Naive thymus-derived CD4-positive, alpha-beta T cell (primary cell): ENCODE measurements at regions not wholly inside any gene's neighbourhood (a gene's known extent, or its start where the extent isn't known, plus 50 kb on each side); places are given as distances from the start of the nearest gene placed in this dataset.

Source experiments
- ATAC-seq: fragments of 150-1000 bp; cut with Tn5 transposase; 2 replicates; pipeline ENCODE4 v1.10.0; 2021; ENCODE audit warnings: mild to moderate bottlenecking, moderate library complexity
- CTCF ChIA-PET: fragments of 350-600 bp; sonication (Branson Sonifier 250); formaldehyde crosslinking; loops from one replicate; lab custom pipeline; 2021; ENCODE audit warnings: antibody characterized with exemption; lab: Charles Lee
- POLR2A ChIA-PET: fragments of 350-600 bp; sonication (Branson Sonifier 250); formaldehyde crosslinking; loops from one replicate; lab custom pipeline; 2021; ENCODE audit warnings: antibody characterized with exemption, inconsistent platforms; lab: Charles Lee
- DNase-seq, 9 donors: peaks; one replicate each; pipeline versions ENCODE4 v3.0.0 to v3.0.0-alpha.2; 2020 to 2022; ENCODE audit warnings: mixed read lengths in 1 of 9
- H3K27ac ChIP-seq: one replicate; pipeline ENCODE4 v1.7.0; 2013; ENCODE audit warnings: mild to moderate bottlenecking, low read depth, low read length, moderate library complexity
- H3K27me3 ChIP-seq, 2 donors: one replicate each; pipeline ENCODE4 v1.7.0; 2013; ENCODE audit warnings: low read length in 2 of 2, mild to moderate bottlenecking in 2 of 2, moderate library complexity in 2 of 2; ENCODE audit not compliant: control insufficient read depth in 2 of 2, insufficient read depth in 2 of 2
- H3K36me3 ChIP-seq, 3 experiments: 1 replicate in 2 of 3; 2 replicates in 1 of 3; pipeline ENCODE4 v1.7.0; 2013; ENCODE audit warnings: low read length in 3 of 3, mild to moderate bottlenecking in 3 of 3, moderate library complexity in 1 of 3; ENCODE audit not compliant: insufficient read depth in 3 of 3, control insufficient read depth in 2 of 3
- H3K4me1 ChIP-seq, 2 donors: one replicate each; pipeline ENCODE4 v1.7.0; 2013; ENCODE audit warnings: low read length in 2 of 2, mild to moderate bottlenecking in 2 of 2, moderate library complexity in 1 of 2; ENCODE audit not compliant: control insufficient read depth in 2 of 2, insufficient read depth in 2 of 2
- H3K4me3 ChIP-seq: 2 replicates; pipeline ENCODE4 v1.7.0; 2013; ENCODE audit warnings: mild to moderate bottlenecking, low read length
- H3K9me3 ChIP-seq, 3 experiments: 1 replicate in 2 of 3; 2 replicates in 1 of 3; pipeline ENCODE4 v1.7.0; 2013; ENCODE audit warnings: low read length in 3 of 3; ENCODE audit not compliant: control insufficient read depth in 2 of 3
- H3K27ac Mint-ChIP-seq, 9 donors: one replicate each; pipeline ENCODE4 v1.8.0; 2020 to 2022; ENCODE audit warnings: mixed read lengths in 9 of 9, mild to moderate bottlenecking in 8 of 9, moderate library complexity in 5 of 9, inconsistent platforms in 2 of 9
- H3K27me3 Mint-ChIP-seq, 5 donors: one replicate each; pipeline ENCODE4 v1.8.0; 2021 to 2022; ENCODE audit warnings: mixed read lengths in 5 of 5, mild to moderate bottlenecking in 1 of 5
- H3K36me3 Mint-ChIP-seq, 5 donors: one replicate each; pipeline ENCODE4 v1.8.0; 2020 to 2022; ENCODE audit warnings: mixed read lengths in 5 of 5, mild to moderate bottlenecking in 3 of 5, inconsistent platforms in 1 of 5
- H3K4me1 Mint-ChIP-seq, 7 donors: one replicate each; pipeline ENCODE4 v1.8.0; 2020 to 2022; ENCODE audit warnings: mixed read lengths in 7 of 7, mild to moderate bottlenecking in 3 of 7, inconsistent platforms in 1 of 7
- H3K4me3 Mint-ChIP-seq, 10 donors: one replicate each; pipeline ENCODE4 v1.8.0; 2020 to 2022; ENCODE audit warnings: mild to moderate bottlenecking in 10 of 10, mixed read lengths in 10 of 10, moderate library complexity in 6 of 10, inconsistent platforms in 2 of 10
- H3K9me3 Mint-ChIP-seq, 11 donors: one replicate each; pipeline ENCODE4 v1.8.0; 2020 to 2022; ENCODE audit warnings: mixed read lengths in 11 of 11, mild to moderate bottlenecking in 4 of 11, inconsistent platforms in 1 of 11, moderate library complexity in 1 of 11
- intact Hi-C, 2 donors: fragments of 100-400 bp; cut with micrococcal nuclease; formaldehyde crosslinking; loops; one replicate each; pipeline ENCODE4 v1.15.1; 2023

DNA sequence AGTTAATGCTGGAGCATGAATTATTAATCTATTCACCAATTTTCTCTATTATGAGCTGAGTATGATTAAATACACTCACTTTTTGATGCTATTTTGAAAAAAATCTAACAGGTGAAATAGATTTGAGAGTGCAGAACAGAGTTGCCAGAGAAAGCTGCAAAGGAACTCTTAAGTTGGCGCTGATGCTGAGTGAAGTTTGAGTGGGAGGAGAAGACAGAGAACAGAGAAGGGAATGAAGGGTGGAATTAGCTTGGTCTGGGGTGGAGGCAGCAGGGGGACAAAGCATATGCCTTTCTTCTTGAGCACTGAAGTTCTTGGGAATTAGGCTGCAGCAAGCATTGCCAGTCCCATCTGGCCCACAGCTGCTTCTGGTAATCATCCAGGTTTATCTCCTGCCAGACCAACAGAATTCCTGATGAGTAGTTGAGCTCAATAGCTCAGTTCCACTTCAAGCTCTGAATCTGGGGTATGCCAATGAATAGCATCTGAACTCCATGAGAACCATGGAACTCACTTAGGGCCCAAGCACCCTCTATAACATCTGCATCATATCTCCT, 290.1 kb downstream of the HINT1 start:
- H3K4me3 Mint-ChIP-seq, result no peak overlapping the region
- ChIA-PET POLR2A (interaction anchor here (0.6 kb wide), 1 partner anchor 17 kb away, joined by 3 read pairs; no protein-coding TSS in a partner anchor), CTCF (no interaction called here)
- ATAC-seq (no peak), DNase-seq (no peak)
- no peaks in the 10 kb centered on the region for H3K4me1 Mint-ChIP-seq
- Histone ChIP-seq H3K27me3 (no peaks in the 10 kb centered on the region), H3K9me3 (no peaks in the 10 kb centered on the region), H3K4me1 (no peaks in the 10 kb centered on the region), H3K36me3 (no peaks in the 10 kb centered on the region), H3K27ac (no peak overlapping the region), H3K4me3 (no peak overlapping the region)
- peaks cover 0 to 7% (median 5%) of the 10 kb centered on the region in 5 donors for H3K36me3 Mint-ChIP-seq
- peaks cover 0 to 6% (median 0%) of the 10 kb centered on the region in 11 donors for H3K9me3 Mint-ChIP-seq
- no peak overlapping the region for H3K27ac Mint-ChIP-seq
- intact Hi-C loops, result no loop called here
- H3K27me3 Mint-ChIP-seq, result peaks cover 0 to 6% (median 0%) of the 10 kb centered on the region in 5 donors

DNA sequence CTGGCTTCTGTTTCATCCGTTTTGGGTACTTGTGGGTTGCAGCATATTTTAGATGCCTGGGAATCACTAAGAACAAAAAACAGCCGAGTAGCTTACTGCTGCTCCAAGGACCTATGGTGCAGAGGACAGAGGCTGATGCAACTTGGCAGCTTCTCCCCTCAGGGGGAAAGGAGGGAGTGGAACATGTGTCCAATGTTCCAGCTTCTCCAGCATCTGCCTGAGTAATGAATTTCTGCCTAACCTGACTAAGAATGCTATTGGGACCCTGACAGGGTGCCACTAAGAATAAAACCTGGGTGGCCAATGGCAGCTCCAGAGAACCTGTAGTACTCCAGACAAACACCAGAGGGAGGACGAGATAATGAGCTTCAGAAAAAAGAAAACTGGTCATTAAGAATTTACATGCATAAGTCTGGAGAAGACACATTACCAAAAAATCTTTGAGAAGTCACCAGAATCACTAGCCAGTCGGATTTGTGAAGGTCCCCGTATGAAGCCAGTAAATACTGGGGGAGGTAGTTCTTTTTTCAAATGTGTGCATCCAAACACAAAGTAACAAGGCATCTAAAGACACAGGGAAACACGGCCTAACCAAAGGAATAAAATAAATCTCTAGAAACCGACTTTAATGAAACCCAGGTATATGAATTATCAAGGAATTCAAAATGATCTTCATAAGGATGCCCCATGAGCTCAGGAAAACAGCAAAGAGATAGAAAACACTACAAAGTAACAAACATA, 293.5 kb downstream of the HINT1 start:
- H3K4me1 ChIP-seq, result no peaks in the 10 kb centered on the region
- peak; percentile 75 for ATAC-seq
- H3K27me3 ChIP-seq, result no peaks in the 10 kb centered on the region
- POLR2A ChIA-PET, result interaction anchor here (1.4 kb wide), 1 partner anchor 198 kb away, joined by 3 read pairs; no protein-coding TSS in a partner anchor
- no peak overlapping the region for H3K27ac ChIP-seq
- Mint-ChIP-seq H3K4me1 (no peaks in the 10 kb centered on the region), H3K27ac (no peak overlapping the region), H3K36me3 (no peaks in the 10 kb centered on the region), H3K9me3 (no peaks in the 10 kb centered on the region), H3K27me3 (no peaks in the 10 kb centered on the region), H3K4me3 (no peak overlapping the region)
- no peak overlapping the region for H3K4me3 ChIP-seq
- CTCF ChIA-PET, result interaction anchor here (0.6 to 2.9 kb wide), 14 partner anchors 9 to 656 kb away, joined by 3 to 30 read pairs (median 4); no protein-coding TSS in a partner anchor
- no peaks in the 10 kb centered on the region for H3K36me3 ChIP-seq
- H3K9me3 ChIP-seq, result no peaks in the 10 kb centered on the region
- peak in 8 of 9 donors; percentile 6 to 61 (median 42) for DNase-seq
- intact Hi-C loops, result loop anchor here (1.0 kb wide), 4 partner anchors 198 to 546 kb away; no protein-coding TSS in a partner anchor

- Mint-ChIP-seq H3K4me1 (no peaks in the 10 kb centered on the region), H3K27me3 (no peaks in the 10 kb centered on the region), H3K9me3 (no peaks in the 10 kb centered on the region), H3K4me3 (no peak overlapping the region), H3K36me3 (no peaks in the 10 kb centered on the region), H3K27ac (no peak overlapping the region)
- H3K4me3 ChIP-seq, result no peak overlapping the region
- no peaks in the 10 kb centered on the region for H3K9me3 ChIP-seq
- POLR2A ChIA-PET, result interaction anchor here (1.4 kb wide), 1 partner anchor 199 kb away, joined by 3 read pairs; no protein-coding TSS in a partner anchor
- H3K36me3 ChIP-seq, result no peaks in the 10 kb centered on the region
- no peaks in the 10 kb centered on the region for H3K4me1 ChIP-seq
- DNase-seq (no peak), ATAC-seq (no peak)
- intact Hi-C loops, result loop anchor here (1.0 kb wide), 4 partner anchors 199 to 547 kb away; no protein-coding TSS in a partner anchor
- no peak overlapping the region for H3K27ac ChIP-seq
- H3K27me3 ChIP-seq, result no peaks in the 10 kb centered on the region
- CTCF ChIA-PET, result interaction anchor here (1.3 to 2.9 kb wide), 7 partner anchors 9 to 545 kb away, joined by 3 to 30 read pairs (median 6); no protein-coding TSS in a partner anchor
Measured at GRCh38 chr5:130870691-130871090, 294.4 kb downstream of the HINT1 start.

GRCh38 chr5:130868186-130868840, 296.7 kb downstream of the HINT1 start:
- Mint-ChIP-seq H3K27me3 (peaks cover 0 to 11% (median 5%) of the 10 kb centered on the region in 5 donors), H3K4me1 (no peaks in the 10 kb centered on the region), H3K27ac (no peak overlapping the region), H3K36me3 (peaks cover 0 to 12% (median 0%) of the 10 kb centered on the region in 5 donors), H3K9me3 (peaks cover 0 to 6% (median 0%) of the 10 kb centered on the region in 11 donors), H3K4me3 (no peak overlapping the region)
- ChIA-PET CTCF (interaction anchor here (0.6 kb wide), 1 partner anchor 41 kb away, joined by 3 read pairs; no protein-coding TSS in a partner anchor), POLR2A (interaction anchor here (0.6 kb wide), 1 partner anchor 574 kb away, joined by 3 read pairs; no protein-coding TSS in a partner anchor)
- intact Hi-C loops, result no loop called here
- H3K36me3 ChIP-seq, result no peaks in the 10 kb centered on the region
- H3K9me3 ChIP-seq, result no peaks in the 10 kb centered on the region
- no peaks in the 10 kb centered on the region for H3K27me3 ChIP-seq
- H3K27ac ChIP-seq, result no peak overlapping the region
- no peak for ATAC-seq
- DNase-seq, result no peak
- H3K4me1 ChIP-seq, result no peaks in the 10 kb centered on the region
- H3K4me3 ChIP-seq, result no peak overlapping the region

DNA sequence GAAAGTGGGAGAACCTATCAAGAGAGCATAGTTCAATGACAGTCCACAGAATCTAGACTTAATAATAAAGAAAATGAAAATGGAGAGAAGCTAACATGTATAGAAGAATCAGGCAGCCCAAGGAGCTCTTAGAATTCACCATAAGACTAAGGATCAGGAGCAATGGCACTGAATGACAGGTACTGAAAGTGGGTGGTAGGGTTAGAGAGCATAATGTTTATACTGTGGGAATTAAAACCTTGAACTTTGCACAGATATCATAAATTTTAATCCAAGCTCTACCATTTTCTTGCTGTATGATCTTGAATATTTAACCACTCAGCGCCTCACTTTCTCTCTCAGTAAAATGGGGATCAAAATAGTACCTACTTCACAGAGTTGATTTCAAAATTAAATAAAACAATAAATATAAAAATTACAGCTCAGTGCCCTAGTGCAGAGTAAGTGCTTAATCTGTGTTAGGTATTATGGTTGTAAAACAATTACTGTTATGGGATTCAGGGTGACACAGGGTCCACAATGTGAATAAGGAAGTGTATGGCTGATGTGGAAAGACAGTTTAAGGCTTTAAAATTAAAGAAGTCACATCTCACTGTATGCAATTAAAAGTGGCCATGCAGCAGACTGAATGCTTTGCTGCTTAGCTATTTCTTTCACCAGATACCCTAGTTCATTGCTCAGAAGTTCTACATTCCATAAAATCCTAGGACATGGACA, 319.8 kb downstream of the HINT1 start:
- Histone ChIP-seq H3K36me3 (no peaks in the 10 kb centered on the region), H3K4me1 (no peaks in the 10 kb centered on the region), H3K9me3 (no peaks in the 10 kb centered on the region), H3K27ac (no peak overlapping the region), H3K4me3 (no peak overlapping the region), H3K27me3 (no peaks in the 10 kb centered on the region)
- CTCF ChIA-PET, result interaction anchor here (0.6 to 0.9 kb wide), 2 partner anchors 21 to 118 kb away, joined by 3 read pairs; no protein-coding TSS in a partner anchor
- intact Hi-C loops, result no loop called here
- H3K27me3 Mint-ChIP-seq, result peaks cover 13 to 37% (median 24%) of the 10 kb centered on the region in 5 donors
- no peaks in the 10 kb centered on the region for H3K4me1 Mint-ChIP-seq
- DNase-seq, result no peak
- H3K4me3 Mint-ChIP-seq, result no peak overlapping the region
- peaks cover 0 to 29% (median 13%) of the 10 kb centered on the region in 11 donors for H3K9me3 Mint-ChIP-seq
- POLR2A ChIA-PET, result no interaction called here
- peaks cover 0 to 5% (median 0%) of the 10 kb centered on the region in 5 donors for H3K36me3 Mint-ChIP-seq
- no peak overlapping the region for H3K27ac Mint-ChIP-seq
- ATAC-seq, result no peak
